Mesothelial cell of epicardium (in vitro differentiated cells): ENCODE measurements at regions not wholly inside any gene's neighbourhood (a gene's known extent, or its start where the extent isn't known, plus 50 kb on each side); places are given as distances from the start of the nearest gene placed in this dataset.
A peak's percentile ranks its signal among the peaks of the same experiment; 100 is the strongest.

Experiments used
- DNase-seq, 2 experiments: peaks; one replicate each; pipeline ENCODE4 v3.0.0; 2021; ENCODE audit warnings: low spot score in 2 of 2; ENCODE audit not compliant: unreplicated experiment in 2 of 2
- H3K27ac Mint-ChIP-seq: 2 replicates; pipeline ENCODE4 v1.8.0; 2021; ENCODE audit warnings: mixed read lengths
- H3K27me3 Mint-ChIP-seq: 2 replicates; pipeline ENCODE4 v1.8.0; 2021; ENCODE audit warnings: low read depth, mixed read lengths
- H3K36me3 Mint-ChIP-seq: 2 replicates; pipeline ENCODE4 v1.8.0; 2021; ENCODE audit warnings: mixed read lengths
- H3K4me1 Mint-ChIP-seq: 2 replicates; pipeline ENCODE4 v1.8.0; 2021; ENCODE audit warnings: mixed read lengths
- H3K4me3 Mint-ChIP-seq: 2 replicates; pipeline ENCODE4 v1.8.0; 2021; ENCODE audit warnings: mild to moderate bottlenecking, moderate library complexity, mixed read lengths
- H3K9me3 Mint-ChIP-seq: 2 replicates; pipeline ENCODE4 v1.8.0; 2021; ENCODE audit warnings: mixed read lengths
- CTCF ChIP-seq: fragments of 200-600 bp; sonication (generic); IDR thresholded peaks from one replicate; pipeline ENCODE4 v1.5.0; 2021; ENCODE audit warnings: antibody characterized with exemption; ENCODE audit not compliant: unreplicated experiment

GRCh38 chr6:4319981-4320683 is 184.8 kb upstream of the ECI2 start:
- Mint-ChIP-seq H3K4me3 (no peak overlapping the region), H3K36me3 (no peaks in the 10 kb centered on the region), H3K9me3 (peaks cover 6% of the 10 kb centered on the region), H3K4me1 (peaks cover 66% of the 10 kb centered on the region), H3K27ac (peak overlapping the region; percentile 55), H3K27me3 (no peaks in the 10 kb centered on the region)
- TF ChIP-seq CTCF = no peak
- DNase-seq = no peak

DNA sequence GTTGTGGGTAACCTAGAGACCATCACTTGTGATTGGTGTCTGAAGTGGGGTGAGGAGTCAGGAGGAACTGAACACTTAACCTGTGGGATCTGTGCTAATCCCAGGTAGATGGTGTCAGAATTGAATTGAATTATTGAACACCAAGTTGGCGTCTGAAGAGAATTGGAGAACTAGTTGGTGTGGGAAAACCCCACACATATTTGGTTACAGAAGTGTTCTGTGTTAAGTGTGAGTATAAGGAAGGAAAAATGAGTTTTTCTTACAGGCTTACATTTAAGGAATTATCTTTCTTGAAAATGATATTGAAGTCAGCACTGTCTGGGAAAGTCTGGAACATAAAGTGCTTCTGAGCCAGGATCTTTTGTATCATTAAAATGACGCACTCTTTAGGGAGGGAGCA is 182.9 kb upstream of the ECI2 start:
- Mint-ChIP-seq H3K9me3 (peaks cover 19% of the 10 kb centered on the region), H3K27me3 (no peaks in the 10 kb centered on the region), H3K27ac (peak overlapping the region; percentile 40), H3K4me1 (peaks cover 63% of the 10 kb centered on the region), H3K36me3 (peaks cover 5% of the 10 kb centered on the region), H3K4me3 (no peak overlapping the region)
- TF ChIP-seq CTCF = no peak
- no peak for DNase-seq

- Mint-ChIP-seq H3K36me3 (peaks cover 16% of the 10 kb centered on the region), H3K4me3 (no peak overlapping the region), H3K4me1 (peaks cover 50% of the 10 kb centered on the region), H3K27ac (peak overlapping the region; percentile 82), H3K27me3 (no peaks in the 10 kb centered on the region), H3K9me3 (peaks cover 33% of the 10 kb centered on the region)
- DNase-seq = no peak
- TF ChIP-seq CTCF = no peak
Observed at GRCh38 chr6:4316867-4317400, 181.6 kb upstream of the ECI2 start.

DNA sequence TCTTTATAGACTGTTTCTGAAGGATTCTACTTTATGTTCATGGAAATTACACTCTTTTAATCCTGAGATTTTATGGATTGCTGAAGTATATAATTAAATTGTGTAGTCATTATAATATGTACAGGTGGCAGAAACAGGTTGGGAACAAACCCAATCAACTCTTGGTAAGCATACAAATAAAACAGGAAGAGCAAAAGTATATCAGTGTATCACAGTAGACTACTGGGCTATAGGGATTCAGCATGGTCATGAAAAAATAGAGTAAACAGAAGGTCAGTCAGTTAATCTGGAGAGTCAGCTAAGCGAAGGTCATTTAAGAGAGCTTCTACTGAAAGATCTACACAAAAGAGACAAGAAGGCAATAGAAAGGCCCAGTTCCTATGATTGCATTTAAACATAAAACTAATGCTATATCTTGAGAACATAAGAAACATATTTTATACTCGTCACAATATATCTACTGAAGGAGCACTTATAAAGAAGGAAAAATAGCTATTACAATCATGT is 178.9 kb upstream of the ECI2 start:
- Mint-ChIP-seq H3K4me3 (no peak overlapping the region), H3K4me1 (peaks cover 27% of the 10 kb centered on the region), H3K27ac (no peak overlapping the region), H3K9me3 (peaks cover 57% of the 10 kb centered on the region), H3K36me3 (peaks cover 25% of the 10 kb centered on the region), H3K27me3 (no peaks in the 10 kb centered on the region)
- DNase-seq = no peak
- TF ChIP-seq CTCF = no peak

DNA sequence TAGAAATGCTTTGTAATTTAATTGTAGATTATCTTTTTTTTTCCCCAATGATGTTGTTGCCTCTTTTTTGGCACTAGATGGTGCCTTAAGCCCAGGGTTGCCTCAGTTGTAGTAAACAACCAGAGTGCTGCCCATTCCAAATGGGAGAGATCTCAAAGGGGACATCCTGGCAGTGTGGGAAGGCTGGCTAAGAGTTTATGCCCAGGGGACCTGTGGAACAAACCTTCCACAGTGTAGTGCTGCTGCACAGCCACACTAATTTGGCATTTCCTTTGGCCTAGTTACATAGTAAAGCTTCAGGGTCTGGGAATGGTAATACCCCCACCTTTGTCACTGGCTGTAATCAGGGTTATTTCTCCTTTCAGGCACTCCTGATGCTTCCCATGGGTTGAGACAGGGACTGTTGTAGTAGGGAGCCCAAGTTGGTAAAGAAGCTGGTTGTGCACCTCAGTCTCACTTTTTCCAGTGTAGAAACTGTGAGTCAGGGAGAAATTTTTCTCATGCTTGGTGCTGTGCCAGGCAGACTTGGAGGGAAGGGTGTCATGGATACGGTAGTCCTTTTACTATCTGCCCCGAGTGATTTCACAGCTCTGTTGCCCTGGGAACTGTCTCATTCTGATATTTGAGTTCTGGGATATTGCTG is 177.8 kb upstream of the ECI2 start:
- H3K9me3 Mint-ChIP-seq = peaks cover 57% of the 10 kb centered on the region
- peaks cover 25% of the 10 kb centered on the region for H3K36me3 Mint-ChIP-seq
- H3K27ac Mint-ChIP-seq = no peak overlapping the region
- no peak for DNase-seq
- peaks cover 20% of the 10 kb centered on the region for H3K4me1 Mint-ChIP-seq
- no peak overlapping the region for H3K4me3 Mint-ChIP-seq
- no peaks in the 10 kb centered on the region for H3K27me3 Mint-ChIP-seq
- no peak for TF ChIP-seq CTCF
